HFF-Myc (cell line): ENCODE measurements at regions not wholly inside any gene's neighbourhood (a gene's known extent, or its start where the extent isn't known, plus 50 kb on each side); places are given as distances from the start of the nearest gene placed in this dataset.

Experiments
- DNase-seq: peaks from one replicate; pipeline ENCODE4 v3.0.0-alpha.2; 2011; ENCODE audit warnings: low read depth; ENCODE audit errors: extremely low read depth
- H3K4me3 ChIP-seq: replicated peaks from 2 replicates; pipeline ENCODE4 v1.5.1; 2011; ENCODE audit warnings: low read depth, mild to moderate bottlenecking, control low read depth, low read length
- CTCF ChIP-seq: IDR thresholded peaks from 2 replicates; pipeline ENCODE4 v1.5.1; 2012; ENCODE audit warnings: mild to moderate bottlenecking, low read depth, low read length, control low read depth; ENCODE audit errors: missing control alignments

- no peak for TF ChIP-seq CTCF
- no peak for DNase-seq
- no peak overlapping the region for H3K4me3 ChIP-seq
Observed at GRCh38 chr13:104534847-104535246, 1468.6 kb upstream of the SLC10A2 start.

GRCh38 chr13:104532132-104532531 lies 1465.9 kb upstream of the SLC10A2 start:
- no peak for DNase-seq
- H3K4me3 ChIP-seq: no peak overlapping the region
- TF ChIP-seq CTCF: no peak

GRCh38 chr13:104530741-104531140 lies 1464.5 kb upstream of the SLC10A2 start:
- DNase-seq: no peak
- H3K4me3 ChIP-seq: no peak overlapping the region
- no peak for TF ChIP-seq CTCF

GRCh38 chr13:104526561-104526960 lies 1460.3 kb upstream of the SLC10A2 start:
- no peak overlapping the region for H3K4me3 ChIP-seq
- DNase-seq: no peak

GRCh38 chr13:104525467-104525866 lies 1459.2 kb upstream of the SLC10A2 start:
- no peak for DNase-seq
- H3K4me3 ChIP-seq: no peak overlapping the region
- no peak for TF ChIP-seq CTCF

More at GRCh38 chr13:104526561-104526960, 1460.3 kb upstream of the SLC10A2 start:
- no peak for TF ChIP-seq CTCF

GRCh38 chr13:104522235-104523072 lies 1456.2 kb upstream of the SLC10A2 start:
- no peak overlapping the region for H3K4me3 ChIP-seq
- no peak for DNase-seq
- TF ChIP-seq CTCF: no peak
